Pancreas (tissue), 10 donors: ENCODE measurements at regions not wholly inside any gene's neighbourhood (a gene's known extent, or its start where the extent isn't known, plus 50 kb on each side); places are given as distances from the start of the nearest gene placed in this dataset.
A peak's percentile ranks its signal among the peaks of the same experiment; 100 is the strongest.

Experiments
- ATAC-seq, 4 donors: fragments of 200-7000 bp; cut with Tn5 transposase; one replicate each; pipeline versions ENCODE4 v1.8.0 to v1.9.1; 2020; ENCODE audit warnings: mild to moderate bottlenecking in 4 of 4, moderate library complexity in 4 of 4
- DNase-seq, 6 donors: peaks; one replicate each; pipeline ENCODE4 v3.0.0-alpha.2; 2020
- FAIRE-seq: peaks from 2 replicates; lab custom pipeline; 2012; peaks lifted over from hg19 to GRCh38; lab: Jason Lieb, UNC
- H3K27ac ChIP-seq, 4 donors: fragments of 200-600 bp; sonication (generic); 1 replicate in 3 of 4; 2 replicates in 1 of 4; pipeline versions ENCODE4 v1.5.0 to v1.8.0; 2020
- H3K27me3 ChIP-seq, 4 donors: fragments of 200-600 bp; one replicate each; pipeline ENCODE4 v1.8.0; 2021
- H3K36me3 ChIP-seq, 3 donors: fragments of 200-600 bp; sonication (generic) in 1 of 3; one replicate each; pipeline versions ENCODE4 v1.5.0 to v1.8.0; 2020 to 2021
- H3K4me1 ChIP-seq, 3 donors: fragments of 200-600 bp; one replicate each; pipeline ENCODE4 v1.8.0; 2021
- H3K4me3 ChIP-seq, 4 donors: fragments of 200-600 bp; sonication (generic) in 2 of 4; one replicate each; pipeline versions ENCODE4 v1.5.0 to v1.8.0; 2020 to 2021
- H3K9me3 ChIP-seq, 4 donors: fragments of 200-600 bp; one replicate each; pipeline ENCODE4 v1.8.0; 2021
- WGBS, 2 donors: extraction: QIAGEN DNeasy Blood & Tissue Kit; methylation state at CpG; one replicate each; pipeline ENCODE4 v1.1.7; 2013; 5-methylcytosine and 5-hydroxymethylcytosine counted together
- intact Hi-C, 3 donors: fragments of 100-400 bp; cut with DNase I; formaldehyde crosslinking; loops; one replicate each; pipeline versions ENCODE4 v1.11.1 to v1.14.2; 2022
- TF ChIP-seq, protein P1 (sequence below), 4 donors: fragments of 200-600 bp; sonication (generic) in 3 of 4; IDR thresholded peaks; one replicate each; pipeline versions ENCODE4 v1.5.0 to v1.8.0; 2021; ENCODE audit warnings: antibody characterized with exemption in 4 of 4
- donor health status: healthy with polysubstance abuse.
- donor health status: DM: no; HTN: no; CAD: no; lungs with moderate emphysema.
- donor health status: DM: no; HTN: no; CAD: no.
- donor health status: control.
- donor health status: control.
- donor health status: Bipolar disorder and iron deficiency.
- donor health status: DM: yes; HTN: yes; CAD: no.
- donor health status: DM: no; HTN: no; CAD: no.
- donor health status: DM: no; HTN: no; CAD: no.
- donor health status: DM: yes; HTN: yes; CAD: no.

DNA sequence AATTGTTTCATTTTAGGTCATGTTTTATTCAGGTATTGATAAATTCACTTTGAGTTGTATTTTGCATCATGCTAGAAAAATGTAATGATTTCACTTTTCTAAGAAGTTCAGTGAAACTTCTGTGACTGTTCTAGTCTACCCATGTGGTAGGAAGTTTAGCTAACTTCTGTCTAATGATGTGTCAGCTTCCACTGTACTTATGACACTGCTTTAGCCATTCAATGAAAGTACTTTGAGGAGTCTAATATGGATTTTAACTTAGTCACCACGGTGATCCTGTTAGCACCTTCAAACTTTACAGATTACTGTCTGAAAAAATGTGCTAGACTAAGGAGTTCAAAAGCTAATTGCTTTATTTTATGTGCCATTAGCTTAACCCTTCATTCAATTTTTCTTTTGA, 1510.5 kb upstream of the CDH9 start:
- Histone ChIP-seq H3K27me3 (no peaks in the 10 kb centered on the region), H3K36me3 (no peaks in the 10 kb centered on the region), H3K4me3 (no peak overlapping the region), H3K27ac (no peak overlapping the region), H3K9me3 (no peaks in the 10 kb centered on the region), H3K4me1 (no peaks in the 10 kb centered on the region)
- WGBS, 2 donors, result 8 to 9% methylated on average over 1 of the region's 1 CpG
- intact Hi-C loops, result no loop called here
- ATAC-seq (no peak), DNase-seq (no peak), FAIRE-seq (no peak)
- TF ChIP-seq, protein P1, sequence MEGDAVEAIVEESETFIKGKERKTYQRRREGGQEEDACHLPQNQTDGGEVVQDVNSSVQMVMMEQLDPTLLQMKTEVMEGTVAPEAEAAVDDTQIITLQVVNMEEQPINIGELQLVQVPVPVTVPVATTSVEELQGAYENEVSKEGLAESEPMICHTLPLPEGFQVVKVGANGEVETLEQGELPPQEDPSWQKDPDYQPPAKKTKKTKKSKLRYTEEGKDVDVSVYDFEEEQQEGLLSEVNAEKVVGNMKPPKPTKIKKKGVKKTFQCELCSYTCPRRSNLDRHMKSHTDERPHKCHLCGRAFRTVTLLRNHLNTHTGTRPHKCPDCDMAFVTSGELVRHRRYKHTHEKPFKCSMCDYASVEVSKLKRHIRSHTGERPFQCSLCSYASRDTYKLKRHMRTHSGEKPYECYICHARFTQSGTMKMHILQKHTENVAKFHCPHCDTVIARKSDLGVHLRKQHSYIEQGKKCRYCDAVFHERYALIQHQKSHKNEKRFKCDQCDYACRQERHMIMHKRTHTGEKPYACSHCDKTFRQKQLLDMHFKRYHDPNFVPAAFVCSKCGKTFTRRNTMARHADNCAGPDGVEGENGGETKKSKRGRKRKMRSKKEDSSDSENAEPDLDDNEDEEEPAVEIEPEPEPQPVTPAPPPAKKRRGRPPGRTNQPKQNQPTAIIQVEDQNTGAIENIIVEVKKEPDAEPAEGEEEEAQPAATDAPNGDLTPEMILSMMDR (IDR thresholded peaks at IDR 0.05), result no peak

DNA sequence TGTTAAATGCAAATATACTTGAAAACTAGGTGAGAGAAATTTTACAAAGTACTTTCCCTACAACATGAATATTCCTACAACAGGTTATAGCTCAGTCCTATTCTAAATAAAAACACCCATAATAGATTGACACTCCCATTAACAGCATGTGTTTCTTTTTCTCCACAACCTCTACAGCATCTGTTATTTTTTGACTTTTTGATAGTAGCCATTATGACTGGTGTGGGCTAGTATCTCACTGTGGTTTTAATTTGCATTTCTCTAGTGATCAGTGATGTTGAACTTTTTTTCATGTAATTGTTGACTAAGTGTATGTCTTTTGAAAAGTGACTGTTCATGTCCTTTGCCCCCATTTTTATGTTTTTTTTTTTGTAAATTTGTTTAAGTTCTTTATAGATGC, 1506.1 kb upstream of the CDH9 start:
- ATAC-seq (no peak), FAIRE-seq (no peak), DNase-seq (no peak)
- Histone ChIP-seq H3K4me1 (no peaks in the 10 kb centered on the region), H3K27ac (no peak overlapping the region), H3K27me3 (no peaks in the 10 kb centered on the region), H3K36me3 (no peaks in the 10 kb centered on the region), H3K4me3 (no peak overlapping the region), H3K9me3 (no peaks in the 10 kb centered on the region)
- TF ChIP-seq, protein P1 (IDR thresholded peaks at IDR 0.05), result no peak
- intact Hi-C loops, result no loop called here

DNA sequence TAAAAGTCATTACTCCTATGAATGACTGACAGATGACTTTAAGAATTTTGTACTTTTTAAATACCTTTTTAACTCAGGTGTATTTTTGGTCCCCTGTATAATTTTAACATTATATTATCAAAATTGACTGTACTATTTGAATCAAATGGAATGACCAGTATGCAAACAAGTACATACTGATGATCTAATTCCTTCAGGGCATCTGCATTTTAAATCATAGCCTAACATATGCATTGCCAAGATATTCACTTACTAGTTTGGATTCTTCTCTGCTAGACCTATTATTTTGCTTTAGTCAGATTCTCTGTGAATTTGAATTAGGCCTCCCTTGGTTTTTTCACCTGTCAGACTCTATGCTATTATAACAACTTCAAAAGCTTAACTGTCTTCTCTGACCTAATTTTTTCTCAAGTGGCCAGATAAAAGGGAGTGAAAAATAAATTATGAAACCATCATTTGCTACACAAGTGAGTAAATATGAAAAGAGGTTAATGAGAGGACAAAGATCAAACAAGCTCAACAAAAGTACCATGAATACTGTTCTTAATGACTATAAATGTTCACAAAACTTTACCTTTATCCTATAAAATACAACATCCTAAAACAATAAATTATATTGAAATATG, 1505.2 kb upstream of the CDH9 start:
- no peak overlapping the region for H3K4me3 ChIP-seq
- no peaks in the 10 kb centered on the region for H3K27me3 ChIP-seq
- ATAC-seq (no peak), DNase-seq (no peak), FAIRE-seq (no peak)
- H3K9me3 ChIP-seq, result no peaks in the 10 kb centered on the region
- no peaks in the 10 kb centered on the region for H3K36me3 ChIP-seq
- H3K4me1 ChIP-seq, result no peaks in the 10 kb centered on the region
- intact Hi-C loops, result no loop called here
- no peak overlapping the region for H3K27ac ChIP-seq
- TF ChIP-seq, protein P1 (IDR thresholded peaks at IDR 0.05), result no peak

DNA sequence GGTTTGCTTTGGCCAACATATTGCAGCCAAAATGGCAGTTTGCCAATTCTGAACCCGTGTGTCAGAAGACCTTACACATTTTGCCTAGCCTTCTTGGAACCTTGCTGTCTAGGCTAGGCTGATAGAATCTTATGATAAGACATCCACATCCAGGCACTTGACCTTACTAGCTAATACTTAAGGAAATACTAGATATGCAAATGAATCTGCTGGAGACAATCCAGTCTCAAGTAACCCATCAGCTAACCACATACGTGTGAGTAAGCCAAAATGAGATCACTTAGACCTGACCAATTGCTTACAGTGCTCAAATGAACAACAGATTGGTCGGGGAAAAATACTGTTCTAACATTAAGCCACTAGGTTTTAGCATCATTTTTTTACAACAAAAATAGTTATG, 1504.6 kb upstream of the CDH9 start:
- Histone ChIP-seq H3K9me3 (no peaks in the 10 kb centered on the region), H3K27ac (no peak overlapping the region), H3K36me3 (no peaks in the 10 kb centered on the region), H3K4me3 (no peak overlapping the region), H3K4me1 (no peaks in the 10 kb centered on the region), H3K27me3 (no peaks in the 10 kb centered on the region)
- WGBS, 2 donors, result 51 to 59% methylated on average over 3 of the region's 3 CpGs
- intact Hi-C loops, result no loop called here
- DNase-seq (no peak), ATAC-seq (no peak), FAIRE-seq (no peak)
- TF ChIP-seq, protein P1 (IDR thresholded peaks at IDR 0.05), result no peak

DNA sequence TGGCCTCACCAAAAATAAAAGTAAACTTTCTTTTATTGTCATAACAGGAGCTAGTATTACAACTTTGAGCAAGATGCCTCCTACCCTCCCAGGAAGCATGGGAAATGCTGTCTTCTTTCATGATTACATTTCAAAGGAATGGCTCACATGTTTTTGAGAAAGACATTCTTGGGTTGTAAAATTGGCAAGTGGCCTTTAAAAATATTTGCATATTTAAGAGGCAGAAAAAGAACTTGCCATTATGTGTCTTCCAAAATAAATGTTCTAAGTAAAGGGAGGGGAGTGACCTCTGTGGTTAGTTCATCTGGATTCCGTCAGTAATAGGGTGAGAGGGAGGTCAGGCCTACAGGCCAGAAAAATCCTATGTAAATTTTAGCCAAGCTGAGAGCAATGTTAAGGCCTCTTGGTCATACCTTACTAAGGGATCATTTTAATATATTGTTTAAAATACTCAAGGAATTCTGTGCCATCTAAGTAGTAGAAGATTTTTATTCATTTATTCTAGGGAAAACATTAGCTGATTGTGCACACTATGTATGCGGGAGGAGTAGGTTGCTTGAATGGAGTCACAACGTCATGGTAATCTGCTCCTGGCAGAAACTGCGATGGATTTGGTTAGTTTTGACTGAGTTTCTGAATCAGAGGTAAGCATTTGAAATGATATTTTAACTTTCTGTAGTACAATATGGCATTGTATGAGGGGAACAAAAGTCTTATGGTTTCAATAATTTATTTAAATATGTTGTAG, 1485.7 kb upstream of the CDH9 start:
- Histone ChIP-seq H3K9me3 (no peaks in the 10 kb centered on the region), H3K27ac (no peak overlapping the region), H3K36me3 (no peaks in the 10 kb centered on the region), H3K4me1 (no peaks in the 10 kb centered on the region), H3K4me3 (no peak overlapping the region), H3K27me3 (no peaks in the 10 kb centered on the region)
- intact Hi-C loops, result no loop called here
- FAIRE-seq, result no peak
- no peak for DNase-seq
- 64 to 77% methylated on average over 4 of the region's 4 CpGs for WGBS, 2 donors
- ATAC-seq, result peak in 1 of 4 donors; percentile 47
- TF ChIP-seq, protein P1 (IDR thresholded peaks at IDR 0.05), result no peak
